K562 (cell line): ENCODE measurements at regions not wholly inside any gene's neighbourhood (a gene's known extent, or its start where the extent isn't known, plus 50 kb on each side); places are given as distances from the start of the nearest gene placed in this dataset.

Experiments used
- ATAC-seq: fragments of 200-7000 bp; cut with Tn5 transposase; 3 replicates; pipeline ENCODE4 v1.9.1; 2020; ENCODE audit warnings: moderate library complexity
- BruUV-seq: library from RNA; stranded (reverse); fragments of 400-500 nt; replicated peaks from 2 replicates; lab custom pipeline; 2021; lab: Mats Ljungman, UMichigan
- CTCF ChIA-PET: fragments of 300-600 bp; formaldehyde crosslinking; extraction: SDS; loops from one replicate; lab custom pipeline; 2021; ENCODE audit warnings: low intra/inter-chr PET ratio; lab: Yijun Ruan, JAX
- POLR2A ChIA-PET: fragments of 300-600, 350-650 bp; sonication (Branson Sonifier 250); formaldehyde crosslinking; extraction: SDS; loops from one replicate; lab custom pipeline; 2021; ENCODE audit warnings: antibody characterized with exemption, inconsistent platforms; lab: Yijun Ruan, JAX
- DNase-seq, 4 experiments: peaks; one replicate each; pipeline versions ENCODE4 v3.0.0 to v3.0.0-alpha.2; 2011 to 2018; ENCODE audit warnings: low spot score in 3 of 4, mixed read lengths in 3 of 4; ENCODE audit errors: extremely low read depth in 1 of 4
- FAIRE-seq: peaks from 2 replicates; lab custom pipeline; 2011; peaks lifted over from hg19 to GRCh38; lab: Jason Lieb, UNC
- H2AFZ ChIP-seq: 2 replicates; pipeline ENCODE4 v1.6.0; 2011; ENCODE audit warnings: low read depth, low read length, control low read depth, inconsistent platforms
- H3K27ac ChIP-seq: fragments of 200-600 bp; 3 replicates; pipeline ENCODE4 v1.8.0; 2011; ENCODE audit warnings: low read depth, mild to moderate bottlenecking, control low read depth, inconsistent platforms, low read length, moderate library complexity, mixed read lengths; ENCODE audit errors: extremely low read depth
- H3K27me3 ChIP-seq, 2 experiments: fragments of 300-600 bp in 1 of 2; 2 replicates in 1 of 2; 3 replicates in 1 of 2; pipeline versions ENCODE4 v1.6.0 to v1.8.0; 2011; ENCODE audit warnings: inconsistent platforms in 2 of 2, low read length in 2 of 2, mild to moderate bottlenecking in 1 of 2, mixed read lengths in 1 of 2, moderate library complexity in 1 of 2; ENCODE audit not compliant: control insufficient read depth in 2 of 2, insufficient read depth in 2 of 2
- H3K36me3 ChIP-seq: fragments of 300-600 bp; 3 replicates; pipeline ENCODE4 v1.8.0; 2011; ENCODE audit warnings: mild to moderate bottlenecking, low read length, inconsistent platforms; ENCODE audit not compliant: control insufficient read depth, insufficient read depth
- H3K4me1 ChIP-seq, 2 experiments: fragments of 200-600 bp in 1 of 2; replicated peaks in 1 of 2; 2 replicates in 1 of 2; 3 replicates in 1 of 2; pipeline versions ENCODE4 v1.5.1 to v1.8.0; 2011; ENCODE audit warnings: inconsistent platforms in 2 of 2, low read length in 2 of 2, mild to moderate bottlenecking in 1 of 2, mixed read lengths in 1 of 2, moderate library complexity in 1 of 2; ENCODE audit not compliant: control insufficient read depth in 2 of 2, insufficient read depth in 2 of 2
- H3K4me2 ChIP-seq: 2 replicates; pipeline ENCODE4 v1.6.1; 2011; ENCODE audit warnings: low read length, control low read depth, inconsistent platforms, mixed read lengths; ENCODE audit not compliant: insufficient read depth
- H3K4me3 ChIP-seq: fragments of 200-600 bp; sonication (generic), shearing (Covaris generic); 2 replicates; pipeline ENCODE4 v1.5.1; 2016; ENCODE audit warnings: control low read depth, inconsistent platforms
- H3K79me2 ChIP-seq: fragments of 200-600 bp; 3 replicates; pipeline ENCODE4 v1.8.0; 2011; ENCODE audit warnings: low read length, inconsistent platforms; ENCODE audit not compliant: control insufficient read depth, insufficient read depth
- H3K9ac ChIP-seq, 2 experiments: 2 replicates each; pipeline versions ENCODE4 v1.6.0 to v1.6.1; 2011; ENCODE audit warnings: low read depth in 2 of 2, low read length in 2 of 2, control low read depth in 1 of 2, inconsistent platforms in 1 of 2, mild to moderate bottlenecking in 1 of 2, mixed read lengths in 1 of 2; ENCODE audit not compliant: insufficient read depth in 1 of 2
- H3K9me1 ChIP-seq: one replicate; pipeline ENCODE4 v1.6.0; 2011; ENCODE audit warnings: inconsistent platforms, mild to moderate bottlenecking, low read length, moderate library complexity; ENCODE audit not compliant: control insufficient read depth, insufficient read depth
- H3K9me3 ChIP-seq: replicated peaks from 2 replicates; pipeline ENCODE4 v1.5.1; 2011; ENCODE audit warnings: low read depth, low read length, inconsistent platforms; ENCODE audit not compliant: control insufficient read depth, insufficient read depth
- H4K20me1 ChIP-seq: replicated peaks from 2 replicates; pipeline ENCODE4 v1.6.1; 2011; ENCODE audit warnings: low read length, inconsistent platforms, mixed read lengths; ENCODE audit not compliant: control insufficient read depth, insufficient read depth
- NR4A1 ChIP-seq, 2 experiments: fragments of 250-450 bp in 1 of 2; fragments of 450-650 bp in 1 of 2; sonication (Bioruptor Pico) in 1 of 2; IDR thresholded peaks; 2 replicates each; pipeline versions ENCODE4 v1.4.0 to v1.6.1; 2016 to 2020; ENCODE audit warnings: mild to moderate bottlenecking in 2 of 2, missing compliant biosample characterization in 1 of 2, missing genetic modification characterization in 1 of 2, moderate library complexity in 1 of 2
- PCBP1 ChIP-seq: fragments of 200-400 bp; formaldehyde crosslinking; IDR thresholded peaks from 2 replicates; pipeline ENCODE4 v1.6.1; 2018; ENCODE audit warnings: mild to moderate bottlenecking, low read depth, low read length; ENCODE audit not compliant: poor library complexity, severe bottlenecking
- SREBF1 ChIP-seq: fragments of 150-350 bp; IDR thresholded peaks from 2 replicates; pipeline ENCODE4 v1.6.1; 2014; ENCODE audit warnings: antibody characterized with exemption, low read depth, low read length, borderline replicate concordance
- ZNF217 ChIP-seq: sonication (generic); formaldehyde crosslinking; IDR thresholded peaks from 2 replicates; pipeline ENCODE4 v1.8.0; 2022; ENCODE audit warnings: mild to moderate bottlenecking, missing genetic modification reagents
- WGBS: fragments of 100-300 bp; shearing (Covaris generic); methylation state at CpG from one replicate; pipeline ENCODE4 v1.1.6; 2016; ENCODE audit warnings: low coverage, mixed read lengths; ENCODE audit not compliant: insufficient coverage; ENCODE audit errors: missing lambda C conversion rate; 5-methylcytosine and 5-hydroxymethylcytosine counted together
- in situ Hi-C: fragments of 300-500 bp; cut with MboI; formaldehyde crosslinking; loops from 4 replicates; pipeline ENCODE4 v1.15.0; 2018; ENCODE audit warnings: inconsistent platforms, mixed read lengths
- intact Hi-C: fragments of 100-400 bp; cut with micrococcal nuclease; formaldehyde crosslinking; loops from 2 replicates; pipeline ENCODE4 v1.14.2; 2022
- TF ChIP-seq, protein P1 (sequence below), 3 experiments: IDR thresholded peaks in 2 of 3; conservative IDR thresholded peaks in 1 of 3; 2 replicates each; pipeline ENCODE4 v1.5.1; 2011 to 2012; ENCODE audit warnings: low read length in 3 of 3, mild to moderate bottlenecking in 3 of 3, control low read depth in 2 of 3, improper control_type of control experiment in 1 of 3, inconsistent platforms in 1 of 3, low read depth in 1 of 3, mixed read lengths in 1 of 3, moderate library complexity in 1 of 3; ENCODE audit not compliant: insufficient read depth in 2 of 3
- TF ChIP-seq, protein P2 (sequence below): fragments of 450-650 bp; IDR thresholded peaks from 2 replicates; pipeline ENCODE4 v1.6.1; 2017; ENCODE audit warnings: antibody characterized with exemption, mild to moderate bottlenecking
- TF ChIP-seq, protein P3 (sequence below): sonication (generic); formaldehyde crosslinking; IDR thresholded peaks from 2 replicates; pipeline ENCODE4 v1.8.1; 2023; ENCODE audit warnings: missing genetic modification reagents, mild to moderate bottlenecking, borderline replicate concordance
- TF ChIP-seq, protein P4 (sequence below): IDR thresholded peaks from 2 replicates; pipeline ENCODE4 v1.6.1; 2016; ENCODE audit warnings: missing genetic modification characterization, missing compliant biosample characterization

DNA sequence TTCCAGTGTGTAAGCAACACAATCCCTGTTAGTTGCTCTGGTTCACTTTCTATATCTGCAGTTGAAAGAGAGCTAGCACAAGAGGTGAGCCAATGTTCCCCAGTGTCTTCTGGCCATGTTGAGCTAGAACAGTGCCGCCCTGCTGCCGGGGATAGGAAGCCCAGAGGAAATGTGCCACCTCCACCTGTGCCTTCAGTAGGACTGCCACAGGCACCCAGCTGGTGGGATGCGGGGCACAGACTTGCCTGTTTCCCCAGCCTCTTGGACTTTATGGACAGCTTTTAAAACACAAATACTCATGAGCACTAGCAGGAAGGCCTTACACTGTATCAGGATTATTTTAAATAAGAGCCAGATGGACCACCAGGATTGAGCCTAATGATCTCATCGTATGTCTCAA, 234.5 kb upstream of the COBL start (continued):
- TF ChIP-seq, protein P1, sequence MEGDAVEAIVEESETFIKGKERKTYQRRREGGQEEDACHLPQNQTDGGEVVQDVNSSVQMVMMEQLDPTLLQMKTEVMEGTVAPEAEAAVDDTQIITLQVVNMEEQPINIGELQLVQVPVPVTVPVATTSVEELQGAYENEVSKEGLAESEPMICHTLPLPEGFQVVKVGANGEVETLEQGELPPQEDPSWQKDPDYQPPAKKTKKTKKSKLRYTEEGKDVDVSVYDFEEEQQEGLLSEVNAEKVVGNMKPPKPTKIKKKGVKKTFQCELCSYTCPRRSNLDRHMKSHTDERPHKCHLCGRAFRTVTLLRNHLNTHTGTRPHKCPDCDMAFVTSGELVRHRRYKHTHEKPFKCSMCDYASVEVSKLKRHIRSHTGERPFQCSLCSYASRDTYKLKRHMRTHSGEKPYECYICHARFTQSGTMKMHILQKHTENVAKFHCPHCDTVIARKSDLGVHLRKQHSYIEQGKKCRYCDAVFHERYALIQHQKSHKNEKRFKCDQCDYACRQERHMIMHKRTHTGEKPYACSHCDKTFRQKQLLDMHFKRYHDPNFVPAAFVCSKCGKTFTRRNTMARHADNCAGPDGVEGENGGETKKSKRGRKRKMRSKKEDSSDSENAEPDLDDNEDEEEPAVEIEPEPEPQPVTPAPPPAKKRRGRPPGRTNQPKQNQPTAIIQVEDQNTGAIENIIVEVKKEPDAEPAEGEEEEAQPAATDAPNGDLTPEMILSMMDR (IDR thresholded peaks at IDR 0.05 in 2 of 3, conservative IDR thresholded peaks at IDR 0.05 in 1 of 3; ENCODE audit: insufficient read depth in 2 of 3, low read depth in 1 of 3, low read length in 3 of 3), result no peak
- TF ChIP-seq PCBP1, result no peak
- no peak for TF ChIP-seq SREBF1

DNA sequence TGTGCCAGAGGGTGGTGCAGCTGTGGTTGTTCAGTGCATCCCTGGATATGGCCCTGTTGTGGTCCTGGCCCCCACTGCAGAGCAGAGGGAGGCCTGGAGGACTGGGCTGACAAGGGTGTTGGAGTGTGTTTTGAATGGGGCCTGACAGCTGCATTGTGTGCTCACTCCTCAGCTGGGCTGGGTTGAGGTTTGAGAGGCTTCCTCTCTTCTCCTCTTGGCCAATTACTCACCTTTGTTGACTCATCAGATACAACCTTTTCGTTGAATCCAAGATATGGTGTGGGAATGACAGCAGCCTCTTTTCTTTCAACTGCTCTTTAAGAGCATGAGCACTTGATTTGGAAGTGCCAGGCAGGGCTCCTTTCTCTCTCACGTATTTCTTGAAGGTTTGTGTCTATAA, 228.5 kb upstream of the COBL start:
- DNase-seq, result no peak
- Histone ChIP-seq H3K4me2 (no peak overlapping the region), H3K9me3 (no peaks in the 10 kb centered on the region), H3K9me1 (no peaks in the 10 kb centered on the region), H3K79me2 (no peaks in the 10 kb centered on the region), H3K9ac (no peak overlapping the region), H4K20me1 (no peaks in the 10 kb centered on the region), H3K4me3 (no peak overlapping the region), H3K27me3 (no peaks in the 10 kb centered on the region), H2AFZ (no peak overlapping the region), H3K36me3 (no peaks in the 10 kb centered on the region), H3K27ac (no peak overlapping the region), H3K4me1 (no peaks in the 10 kb centered on the region)
- ATAC-seq, result no peak
- ChIA-PET POLR2A (no interaction called here), CTCF (no interaction called here)
- no TSS peak for BruUV-seq
- WGBS, result 0% methylated on average over 1 of the region's 2 CpGs
- intact Hi-C loops (no loop called here), in situ Hi-C loops (no loop called here)
- FAIRE-seq, result no peak
- TF ChIP-seq ZNF217 (CRISPR knock-in tag), result no peak
- no peak for TF ChIP-seq NR4A1 (CRISPR knock-in tag; IDR thresholded peaks at IDR 0.05)
- no peak for TF ChIP-seq NR4A1 (tag; IDR thresholded peaks at IDR 0.05)
- TF ChIP-seq, protein P2, sequence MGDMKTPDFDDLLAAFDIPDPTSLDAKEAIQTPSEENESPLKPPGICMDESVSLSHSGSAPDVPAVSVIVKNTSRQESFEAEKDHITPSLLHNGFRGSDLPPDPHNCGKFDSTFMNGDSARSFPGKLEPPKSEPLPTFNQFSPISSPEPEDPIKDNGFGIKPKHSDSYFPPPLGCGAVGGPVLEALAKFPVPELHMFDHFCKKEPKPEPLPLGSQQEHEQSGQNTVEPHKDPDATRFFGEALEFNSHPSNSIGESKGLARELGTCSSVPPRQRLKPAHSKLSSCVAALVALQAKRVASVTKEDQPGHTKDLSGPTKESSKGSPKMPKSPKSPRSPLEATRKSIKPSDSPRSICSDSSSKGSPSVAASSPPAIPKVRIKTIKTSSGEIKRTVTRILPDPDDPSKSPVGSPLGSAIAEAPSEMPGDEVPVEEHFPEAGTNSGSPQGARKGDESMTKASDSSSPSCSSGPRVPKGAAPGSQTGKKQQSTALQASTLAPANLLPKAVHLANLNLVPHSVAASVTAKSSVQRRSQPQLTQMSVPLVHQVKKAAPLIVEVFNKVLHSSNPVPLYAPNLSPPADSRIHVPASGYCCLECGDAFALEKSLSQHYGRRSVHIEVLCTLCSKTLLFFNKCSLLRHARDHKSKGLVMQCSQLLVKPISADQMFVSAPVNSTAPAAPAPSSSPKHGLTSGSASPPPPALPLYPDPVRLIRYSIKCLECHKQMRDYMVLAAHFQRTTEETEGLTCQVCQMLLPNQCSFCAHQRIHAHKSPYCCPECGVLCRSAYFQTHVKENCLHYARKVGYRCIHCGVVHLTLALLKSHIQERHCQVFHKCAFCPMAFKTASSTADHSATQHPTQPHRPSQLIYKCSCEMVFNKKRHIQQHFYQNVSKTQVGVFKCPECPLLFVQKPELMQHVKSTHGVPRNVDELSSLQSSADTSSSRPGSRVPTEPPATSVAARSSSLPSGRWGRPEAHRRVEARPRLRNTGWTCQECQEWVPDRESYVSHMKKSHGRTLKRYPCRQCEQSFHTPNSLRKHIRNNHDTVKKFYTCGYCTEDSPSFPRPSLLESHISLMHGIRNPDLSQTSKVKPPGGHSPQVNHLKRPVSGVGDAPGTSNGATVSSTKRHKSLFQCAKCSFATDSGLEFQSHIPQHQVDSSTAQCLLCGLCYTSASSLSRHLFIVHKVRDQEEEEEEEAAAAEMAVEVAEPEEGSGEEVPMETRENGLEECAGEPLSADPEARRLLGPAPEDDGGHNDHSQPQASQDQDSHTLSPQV, result no peak
- TF ChIP-seq, protein P3, sequence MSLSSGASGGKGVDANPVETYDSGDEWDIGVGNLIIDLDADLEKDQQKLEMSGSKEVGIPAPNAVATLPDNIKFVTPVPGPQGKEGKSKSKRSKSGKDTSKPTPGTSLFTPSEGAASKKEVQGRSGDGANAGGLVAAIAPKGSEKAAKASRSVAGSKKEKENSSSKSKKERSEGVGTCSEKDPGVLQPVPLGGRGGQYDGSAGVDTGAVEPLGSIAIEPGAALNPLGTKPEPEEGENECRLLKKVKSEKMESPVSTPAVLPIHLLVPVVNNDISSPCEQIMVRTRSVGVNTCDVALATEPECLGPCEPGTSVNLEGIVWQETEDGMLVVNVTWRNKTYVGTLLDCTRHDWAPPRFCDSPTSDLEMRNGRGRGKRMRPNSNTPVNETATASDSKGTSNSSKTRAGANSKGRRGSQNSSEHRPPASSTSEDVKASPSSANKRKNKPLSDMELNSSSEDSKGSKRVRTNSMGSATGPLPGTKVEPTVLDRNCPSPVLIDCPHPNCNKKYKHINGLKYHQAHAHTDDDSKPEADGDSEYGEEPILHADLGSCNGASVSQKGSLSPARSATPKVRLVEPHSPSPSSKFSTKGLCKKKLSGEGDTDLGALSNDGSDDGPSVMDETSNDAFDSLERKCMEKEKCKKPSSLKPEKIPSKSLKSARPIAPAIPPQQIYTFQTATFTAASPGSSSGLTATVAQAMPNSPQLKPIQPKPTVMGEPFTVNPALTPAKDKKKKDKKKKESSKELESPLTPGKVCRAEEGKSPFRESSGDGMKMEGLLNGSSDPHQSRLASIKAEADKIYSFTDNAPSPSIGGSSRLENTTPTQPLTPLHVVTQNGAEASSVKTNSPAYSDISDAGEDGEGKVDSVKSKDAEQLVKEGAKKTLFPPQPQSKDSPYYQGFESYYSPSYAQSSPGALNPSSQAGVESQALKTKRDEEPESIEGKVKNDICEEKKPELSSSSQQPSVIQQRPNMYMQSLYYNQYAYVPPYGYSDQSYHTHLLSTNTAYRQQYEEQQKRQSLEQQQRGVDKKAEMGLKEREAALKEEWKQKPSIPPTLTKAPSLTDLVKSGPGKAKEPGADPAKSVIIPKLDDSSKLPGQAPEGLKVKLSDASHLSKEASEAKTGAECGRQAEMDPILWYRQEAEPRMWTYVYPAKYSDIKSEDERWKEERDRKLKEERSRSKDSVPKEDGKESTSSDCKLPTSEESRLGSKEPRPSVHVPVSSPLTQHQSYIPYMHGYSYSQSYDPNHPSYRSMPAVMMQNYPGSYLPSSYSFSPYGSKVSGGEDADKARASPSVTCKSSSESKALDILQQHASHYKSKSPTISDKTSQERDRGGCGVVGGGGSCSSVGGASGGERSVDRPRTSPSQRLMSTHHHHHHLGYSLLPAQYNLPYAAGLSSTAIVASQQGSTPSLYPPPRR (CRISPR knock-in tag), result no peak
- TF ChIP-seq, protein P4, sequence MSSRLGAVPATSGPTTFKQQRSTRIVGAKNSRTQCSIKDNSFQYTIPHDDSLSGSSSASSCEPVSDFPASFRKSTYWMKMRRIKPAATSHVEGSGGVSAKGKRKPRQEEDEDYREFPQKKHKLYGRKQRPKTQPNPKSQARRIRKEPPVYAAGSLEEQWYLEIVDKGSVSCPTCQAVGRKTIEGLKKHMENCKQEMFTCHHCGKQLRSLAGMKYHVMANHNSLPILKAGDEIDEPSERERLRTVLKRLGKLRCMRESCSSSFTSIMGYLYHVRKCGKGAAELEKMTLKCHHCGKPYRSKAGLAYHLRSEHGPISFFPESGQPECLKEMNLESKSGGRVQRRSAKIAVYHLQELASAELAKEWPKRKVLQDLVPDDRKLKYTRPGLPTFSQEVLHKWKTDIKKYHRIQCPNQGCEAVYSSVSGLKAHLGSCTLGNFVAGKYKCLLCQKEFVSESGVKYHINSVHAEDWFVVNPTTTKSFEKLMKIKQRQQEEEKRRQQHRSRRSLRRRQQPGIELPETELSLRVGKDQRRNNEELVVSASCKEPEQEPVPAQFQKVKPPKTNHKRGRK (tag), result no peak
